ENCODE measurements at regions not wholly inside any gene's neighbourhood (a gene's known extent, or its start where the extent isn't known, plus 50 kb on each side); places are given as distances from the start of the nearest gene placed in this dataset.
A peak's percentile ranks its signal among the peaks of the same experiment; 100 is the strongest.

GRCh38 chr3:168288511-168289401 lies 193.0 kb upstream of the GOLIM4 start:
- Histone ChIP-seq H4K20me1 (ENCODE audit: insufficient read depth) (no peaks in the 10 kb centered on the region), H3F3A (replicated peaks; ENCODE audit: insufficient read depth) (no peaks in the 10 kb centered on the region), H3K27me3 (ENCODE audit: insufficient read depth) (no peaks in the 10 kb centered on the region), H3K79me2 (ENCODE audit: insufficient read depth) (no peaks in the 10 kb centered on the region), H3K27ac (ENCODE audit: low read depth in 2 of 2, low read length in 1 of 2) (peak overlapping the region in 1 of 2 experiments; percentile 75; a peak in 2 of 4 replicates), H3K36me3 (replicated peaks in 1 of 2; ENCODE audit: control insufficient read depth in 1 of 2, insufficient read depth in 2 of 2, low read length in 1 of 2) (no peaks in the 10 kb centered on the region), H3K9me2 (no peaks in the 10 kb centered on the region), H3K4me2 (no peak overlapping the region), H3K9me3 (no peaks in the 10 kb centered on the region), H3K9ac (no peak overlapping the region), H3K4me3 (ENCODE audit: low read depth in 2 of 2, low read length in 1 of 2) (no peak overlapping the region), H3K4me1 (ENCODE audit: control insufficient read depth in 1 of 2, insufficient read depth in 2 of 2, low read depth in 1 of 2, low read length in 1 of 2) (peaks cover 0 to 7% of the 10 kb centered on the region in 2 experiments; a peak in 2 of 4 replicates), H2AFZ (ENCODE audit: low read depth) (no peak overlapping the region)
- TF ChIP-seq FOSL2 (IDR thresholded peaks at IDR 0.05; ENCODE audit: borderline replicate concordance, low read depth) (no peak), EP300 (IDR thresholded peaks at IDR 0.05; ENCODE audit: borderline replicate concordance in 1 of 2, low read depth in 1 of 2, low read length in 1 of 2) (peak in 1 of 2 experiments; percentile 73; a peak in 1 of 4 replicates), RCOR1 (IDR thresholded peaks at IDR 0.05; ENCODE audit: low read length) (peak; percentile 14; the same call in 1 of the 2 replicates), NFIC (IDR thresholded peaks at IDR 0.05; ENCODE audit: borderline replicate concordance) (no peak), MEF2A (IDR thresholded peaks at IDR 0.05; ENCODE audit: borderline replicate concordance, low read depth) (no peak), YY1 (IDR thresholded peaks at IDR 0.05; ENCODE audit: low read depth) (no peak), CHD2 (IDR thresholded peaks at IDR 0.05; ENCODE audit: low read length, partially characterized antibody) (peak; percentile 32), TEAD4 (IDR thresholded peaks at IDR 0.05; ENCODE audit: borderline replicate concordance, insufficient read depth) (no peak), GATA2 (CRISPR knock-in tag; IDR thresholded peaks at IDR 0.05) (peak; percentile 85)
- TF ChIP-seq, protein P1, sequence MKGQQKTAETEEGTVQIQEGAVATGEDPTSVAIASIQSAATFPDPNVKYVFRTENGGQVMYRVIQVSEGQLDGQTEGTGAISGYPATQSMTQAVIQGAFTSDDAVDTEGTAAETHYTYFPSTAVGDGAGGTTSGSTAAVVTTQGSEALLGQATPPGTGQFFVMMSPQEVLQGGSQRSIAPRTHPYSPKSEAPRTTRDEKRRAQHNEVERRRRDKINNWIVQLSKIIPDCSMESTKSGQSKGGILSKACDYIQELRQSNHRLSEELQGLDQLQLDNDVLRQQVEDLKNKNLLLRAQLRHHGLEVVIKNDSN (IDR thresholded peaks at IDR 0.05; ENCODE audit: borderline replicate concordance, low read depth) = no peak
- ChIA-PET CTCF (interaction anchor here (0.8 to 1.6 kb wide), 4 partner anchors 11 to 559 kb away, joined by 3 to 5 read pairs (median 4); no protein-coding TSS in a partner anchor), POLR2A (no interaction called here)
- peak; percentile 14 for DNase-seq
- WGBS (ENCODE audit: low lambda C conversion rate) = 38% methylated on average over 5 of the region's 5 CpGs

DNA sequence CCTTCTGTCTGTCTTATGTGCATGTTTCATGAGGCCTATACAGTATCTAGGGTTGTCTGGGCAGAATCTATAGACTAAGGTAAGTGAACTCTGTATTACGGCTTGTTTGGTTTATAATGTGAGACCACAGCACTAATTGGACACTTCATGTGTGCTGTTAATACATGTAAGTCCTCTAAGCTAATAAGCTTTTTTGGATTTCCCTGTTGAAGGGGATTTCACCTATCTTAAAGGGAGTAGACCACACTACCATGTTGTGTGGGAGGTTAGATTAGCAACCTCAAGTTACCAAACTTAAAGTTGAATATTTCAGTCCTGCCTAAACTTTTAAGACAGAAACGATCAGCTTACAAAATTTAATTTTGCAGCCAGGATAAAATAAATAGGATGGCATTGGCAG lies 189.8 kb upstream of the GOLIM4 start:
- no peak overlapping the region for H2AFZ ChIP-seq (ENCODE audit: low read depth)
- no peaks in the 10 kb centered on the region for H3K27me3 ChIP-seq (ENCODE audit: insufficient read depth)
- H3K27ac ChIP-seq (ENCODE audit: low read depth in 2 of 2, low read length in 1 of 2) = no peak overlapping the region
- POLR2A ChIA-PET = no interaction called here
- CTCF ChIA-PET = interaction anchor here (1.9 kb wide), 1 partner anchor 561 kb away, joined by 4 read pairs; no protein-coding TSS in a partner anchor
- H4K20me1 ChIP-seq (ENCODE audit: insufficient read depth) = no peaks in the 10 kb centered on the region
- no peaks in the 10 kb centered on the region for H3K79me2 ChIP-seq (ENCODE audit: insufficient read depth)
- no peak for DNase-seq
- H3K4me2 ChIP-seq = no peak overlapping the region
- no peaks in the 10 kb centered on the region for H3K9me2 ChIP-seq
- no peak overlapping the region for H3K9ac ChIP-seq
- no peaks in the 10 kb centered on the region for H3F3A ChIP-seq (replicated peaks; ENCODE audit: insufficient read depth)
- no peak overlapping the region for H3K4me3 ChIP-seq (ENCODE audit: low read depth in 2 of 2, low read length in 1 of 2)
- no peak for TF ChIP-seq EZH2phosphoT487 (IDR thresholded peaks at IDR 0.05; ENCODE audit: borderline replicate concordance, low read depth)
- no peak for TF ChIP-seq USF2 (IDR thresholded peaks at IDR 0.05; ENCODE audit: borderline replicate concordance, low read depth, low read length)
- TF ChIP-seq FOSL2 (IDR thresholded peaks at IDR 0.05; ENCODE audit: borderline replicate concordance, low read depth) = no peak
- TF ChIP-seq SMC3 (IDR thresholded peaks at IDR 0.05; ENCODE audit: low read depth, low read length) = no peak
- TF ChIP-seq, protein P1 (IDR thresholded peaks at IDR 0.05; ENCODE audit: borderline replicate concordance, low read depth) = no peak
- no peak for TF ChIP-seq ELF1 (IDR thresholded peaks at IDR 0.05)
- TF ChIP-seq RFX5 (IDR thresholded peaks at IDR 0.05; ENCODE audit: low read length) = no peak
- TF ChIP-seq NRF1 (IDR thresholded peaks at IDR 0.05; ENCODE audit: low read depth, low read length) = no peak
- TF ChIP-seq, protein P2, sequence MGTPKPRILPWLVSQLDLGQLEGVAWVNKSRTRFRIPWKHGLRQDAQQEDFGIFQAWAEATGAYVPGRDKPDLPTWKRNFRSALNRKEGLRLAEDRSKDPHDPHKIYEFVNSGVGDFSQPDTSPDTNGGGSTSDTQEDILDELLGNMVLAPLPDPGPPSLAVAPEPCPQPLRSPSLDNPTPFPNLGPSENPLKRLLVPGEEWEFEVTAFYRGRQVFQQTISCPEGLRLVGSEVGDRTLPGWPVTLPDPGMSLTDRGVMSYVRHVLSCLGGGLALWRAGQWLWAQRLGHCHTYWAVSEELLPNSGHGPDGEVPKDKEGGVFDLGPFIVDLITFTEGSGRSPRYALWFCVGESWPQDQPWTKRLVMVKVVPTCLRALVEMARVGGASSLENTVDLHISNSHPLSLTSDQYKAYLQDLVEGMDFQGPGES (IDR thresholded peaks at IDR 0.05; ENCODE audit: low read depth, low read length) = no peak
- no peaks in the 10 kb centered on the region for H3K36me3 ChIP-seq (replicated peaks in 1 of 2; ENCODE audit: control insufficient read depth in 1 of 2, insufficient read depth in 2 of 2, low read length in 1 of 2)
- 53% methylated on average over 2 of the region's 2 CpGs for WGBS (ENCODE audit: low lambda C conversion rate)
- peaks cover 0 to 5% of the 10 kb centered on the region in 2 experiments; a peak in 2 of 4 replicates for H3K4me1 ChIP-seq (ENCODE audit: control insufficient read depth in 1 of 2, insufficient read depth in 2 of 2, low read depth in 1 of 2, low read length in 1 of 2)
- no peaks in the 10 kb centered on the region for H3K9me3 ChIP-seq

All from SK-N-SH (cell line).